HG03439 (cell line): ENCODE measurements at regions not wholly inside any gene's neighbourhood (a gene's known extent, or its start where the extent isn't known, plus 50 kb on each side); places are given as distances from the start of the nearest gene placed in this dataset.

ENCODE experiments used
- ATAC-seq: cut with Tn5 transposase; IDR thresholded peaks from one replicate; pipeline ENCODE4 v1.9.1; 2021; ENCODE audit warnings: mild to moderate bottlenecking, moderate library complexity; ENCODE audit not compliant: unreplicated experiment

- no peak for ATAC-seq
These were observed 1964.5 kb upstream of the PIK3C3 start for GRCh38 chr18:39990540-39990939.

- ATAC-seq = no peak
These were observed 1978.3 kb upstream of the PIK3C3 start for GRCh38 chr18:39976771-39977170.

- no peak for ATAC-seq
These were observed 1982.5 kb upstream of the PIK3C3 start for GRCh38 chr18:39972521-39972920.

DNA sequence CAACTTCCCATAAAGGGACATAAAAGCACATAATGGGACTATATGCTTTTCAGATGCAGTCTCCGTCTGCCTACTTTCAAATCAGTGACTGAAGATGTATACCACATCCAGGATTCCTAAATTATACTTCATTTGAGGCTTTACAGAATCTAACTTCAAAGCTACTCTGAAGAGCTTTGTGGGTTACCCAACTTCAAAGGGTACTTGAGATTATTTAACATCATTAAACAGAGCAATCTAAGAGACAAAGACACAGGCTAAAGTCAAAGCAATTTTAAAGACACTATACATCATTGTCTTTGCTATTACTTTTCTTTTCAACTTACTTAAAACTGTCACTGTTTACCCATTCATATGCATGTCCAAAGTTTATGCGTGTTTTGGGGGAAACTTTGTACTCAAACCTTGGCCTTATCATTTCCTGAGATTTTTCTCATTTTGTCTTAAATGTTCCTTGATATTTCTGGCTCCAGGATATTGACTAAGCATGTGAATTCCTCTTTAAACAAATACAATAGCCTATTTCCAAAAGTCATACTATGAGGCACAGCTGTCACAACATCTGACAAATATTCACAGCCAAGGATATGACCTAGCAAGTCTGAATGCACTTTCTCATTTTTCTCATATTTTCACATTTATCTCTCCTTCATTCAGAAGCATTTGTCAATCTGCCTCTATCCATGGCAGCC is 1985.1 kb upstream of the PIK3C3 start:
- ATAC-seq = no peak

DNA sequence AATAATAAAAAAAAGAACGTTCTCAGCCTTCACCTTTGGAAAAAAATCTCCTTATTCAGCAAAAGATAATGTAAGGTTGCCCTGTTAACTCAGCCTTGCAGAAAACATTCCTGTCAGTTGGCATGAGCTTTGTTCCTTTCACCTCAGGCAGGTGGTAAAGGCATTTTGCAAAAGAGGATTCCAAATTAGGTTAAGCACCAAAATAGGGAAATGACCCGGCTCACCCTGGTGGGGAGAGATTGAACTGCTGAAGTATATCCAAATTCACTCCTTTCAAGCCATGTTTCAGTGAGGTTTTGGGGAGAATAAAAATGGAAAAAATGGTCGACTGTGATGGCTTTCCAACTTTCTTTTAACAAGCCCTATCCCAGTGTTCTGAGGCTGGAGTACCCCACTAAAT is 1988.8 kb upstream of the PIK3C3 start:
- no peak for ATAC-seq

DNA sequence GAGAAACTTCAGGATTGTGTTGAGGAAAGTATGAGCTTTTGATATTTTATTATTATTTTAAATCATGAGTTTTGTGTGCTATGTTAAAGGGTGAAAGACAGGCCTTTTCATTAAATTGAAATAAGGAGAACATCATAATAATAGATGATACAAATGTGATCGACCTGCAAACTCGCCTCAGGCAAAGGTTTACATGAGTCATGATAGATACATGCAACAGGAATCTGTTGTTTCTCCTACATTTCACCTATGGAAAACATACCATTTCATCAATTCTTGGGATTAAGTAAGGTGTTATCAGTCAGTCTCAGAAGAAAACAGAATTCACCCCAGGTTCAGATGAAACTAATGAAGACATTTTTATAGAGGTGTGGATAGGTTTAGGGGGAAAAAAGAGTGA is 1992.5 kb upstream of the PIK3C3 start:
- ATAC-seq = no peak

- no peak for ATAC-seq
These were observed 1994.5 kb upstream of the PIK3C3 start for GRCh38 chr18:39960550-39960949.

GRCh38 chr18:39959839-39960238 is 1995.2 kb upstream of the PIK3C3 start:
- ATAC-seq = no peak

GRCh38 chr18:39958876-39959275 is 1996.2 kb upstream of the PIK3C3 start:
- no peak for ATAC-seq

- no peak for ATAC-seq
These were observed 2002.2 kb upstream of the PIK3C3 start for GRCh38 chr18:39952816-39953215.

DNA sequence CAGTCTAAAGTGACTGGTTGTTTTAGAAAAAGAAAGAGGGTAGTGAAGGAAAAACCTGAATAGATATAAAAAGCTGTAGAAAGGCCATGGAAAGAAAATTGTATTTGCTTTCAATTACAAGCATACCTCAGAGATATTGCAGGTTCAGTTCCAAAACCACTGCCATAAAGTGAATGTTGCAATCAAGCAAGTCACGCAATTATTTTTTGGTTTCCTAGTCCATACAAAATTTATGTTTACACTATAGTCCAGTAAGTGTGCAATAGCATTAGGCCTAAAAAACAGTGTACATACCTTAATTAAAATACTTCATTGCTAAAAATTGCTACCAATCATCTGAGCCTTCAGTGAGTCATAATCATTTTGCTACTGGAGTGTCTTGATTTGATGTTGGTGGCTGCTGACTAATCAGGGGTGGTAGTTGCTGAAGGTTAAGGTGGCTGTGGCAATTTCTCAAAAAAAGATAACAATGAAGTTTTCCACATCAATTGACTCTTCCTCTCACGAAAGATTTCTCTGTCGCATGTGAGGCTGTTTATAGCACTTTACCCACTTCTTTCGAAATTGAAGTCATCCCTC is 2003.8 kb upstream of the PIK3C3 start:
- ATAC-seq = no peak

DNA sequence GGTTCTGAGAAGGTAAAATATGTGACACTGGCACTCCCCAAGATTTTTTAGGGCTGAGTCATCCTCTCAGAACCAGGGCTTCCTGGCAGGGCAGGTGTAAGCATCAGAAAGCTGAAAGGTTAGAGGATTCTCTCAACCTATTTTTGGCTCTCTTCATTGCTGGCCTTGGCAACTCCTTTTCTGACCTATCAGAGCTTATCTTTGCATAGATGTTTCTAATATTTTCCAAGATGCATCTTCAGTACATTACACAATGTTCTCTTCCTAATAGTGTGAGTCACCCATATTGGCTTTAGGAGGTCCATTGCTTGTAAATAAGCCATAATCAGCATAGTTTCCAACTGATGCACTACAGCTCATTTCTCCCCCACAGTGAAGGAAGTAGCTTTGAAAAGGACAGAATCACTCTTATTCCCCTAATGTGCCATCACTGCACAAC is 2008.4 kb upstream of the PIK3C3 start:
- no peak for ATAC-seq

- ATAC-seq = no peak
These were observed 2010.0 kb upstream of the PIK3C3 start for GRCh38 chr18:39945076-39945475.

DNA sequence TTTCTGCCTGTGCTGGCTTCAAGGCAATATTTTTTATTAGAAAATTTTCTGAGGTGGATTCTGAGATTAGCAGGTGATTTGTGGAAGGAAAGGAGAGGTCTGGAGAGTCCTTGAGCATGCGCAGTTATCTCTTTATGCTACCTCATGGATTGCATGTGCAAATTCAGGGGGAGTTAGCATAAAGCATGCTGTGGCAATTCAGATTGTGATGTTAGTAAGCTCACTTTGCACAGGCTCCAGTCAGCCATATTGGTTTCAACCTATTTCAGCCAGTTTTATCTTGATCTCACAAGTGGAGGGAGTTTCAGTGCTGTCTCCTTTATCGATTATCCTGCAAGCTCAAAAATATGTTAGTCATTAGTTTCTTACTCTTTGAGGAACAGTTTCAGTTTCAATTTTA is 2012.3 kb upstream of the PIK3C3 start:
- ATAC-seq = no peak

- ATAC-seq = no peak
These were observed 2016.1 kb upstream of the PIK3C3 start for GRCh38 chr18:39938676-39939608.

- ATAC-seq = no peak
These were observed 2019.4 kb upstream of the PIK3C3 start for GRCh38 chr18:39935598-39935997.

DNA sequence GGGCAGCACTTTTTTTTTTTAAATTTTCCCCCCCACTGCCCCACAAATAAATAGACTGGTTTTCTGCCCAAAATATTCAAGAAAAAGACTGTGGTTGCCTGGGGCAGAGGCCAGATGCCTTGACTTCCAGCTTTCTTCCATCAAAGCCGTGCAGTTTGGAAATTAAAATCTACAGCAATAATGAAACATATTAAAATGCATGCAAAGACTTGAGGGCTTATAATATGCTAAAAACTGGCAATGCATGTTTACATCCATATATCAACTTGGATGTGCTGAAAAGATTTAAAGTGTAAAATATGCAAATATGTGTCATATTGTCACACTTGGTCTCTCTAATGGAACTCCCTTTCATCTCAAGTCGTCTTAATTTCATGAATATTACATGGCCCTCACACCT is 2036.2 kb upstream of the PIK3C3 start:
- no peak for ATAC-seq

- no peak for ATAC-seq
These were observed 2041.2 kb upstream of the PIK3C3 start for GRCh38 chr18:39913672-39914366.

GRCh38 chr18:39911716-39912115 is 2043.3 kb upstream of the PIK3C3 start:
- no peak for ATAC-seq

DNA sequence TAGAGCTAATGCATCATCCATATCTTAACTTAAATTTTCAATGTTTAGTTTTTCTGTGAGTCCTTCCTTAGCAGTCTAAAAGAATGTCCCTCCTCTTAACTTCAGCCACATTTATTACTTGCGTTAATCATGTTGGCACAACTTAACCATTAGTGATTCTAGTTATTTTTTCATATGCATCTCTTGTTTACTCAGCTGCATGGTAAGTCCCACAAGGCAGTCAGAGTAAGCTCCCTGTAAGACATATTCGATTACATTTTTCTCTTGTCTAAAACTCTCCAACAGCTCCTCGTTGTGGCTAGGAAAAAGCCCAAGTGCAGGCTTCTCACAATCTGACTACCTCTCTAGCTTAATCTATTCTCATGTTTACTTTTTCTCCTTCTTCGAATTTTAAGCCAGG is 2045.3 kb upstream of the PIK3C3 start:
- ATAC-seq = no peak

DNA sequence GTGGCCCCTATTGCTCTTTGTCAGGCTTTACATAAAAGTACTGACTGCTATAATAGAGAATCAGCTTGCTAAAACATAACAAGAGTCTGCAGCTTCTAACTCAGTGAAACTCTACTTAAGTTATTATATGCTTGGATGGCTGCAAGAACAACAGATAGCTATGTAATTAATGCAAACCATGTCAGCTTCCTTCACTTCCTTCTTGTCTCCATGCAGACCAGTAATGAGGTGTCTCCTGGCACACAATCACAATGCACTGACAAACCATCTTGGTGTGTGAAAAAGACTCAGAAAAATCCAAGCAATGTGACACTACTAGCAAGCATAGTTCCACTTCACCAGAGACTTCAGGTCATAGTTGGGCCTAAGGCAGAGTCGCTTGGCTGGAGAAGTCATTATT is 2068.9 kb upstream of the PIK3C3 start:
- no peak for ATAC-seq
